GM12864 (cell line): ENCODE measurements at regions not wholly inside any gene's neighbourhood (a gene's known extent, or its start where the extent isn't known, plus 50 kb on each side); places are given as distances from the start of the nearest gene placed in this dataset.

Experiments
- DNase-seq: peaks from one replicate; pipeline ENCODE4 v3.0.0-alpha.2; 2011; ENCODE audit warnings: low read depth
- H3K4me3 ChIP-seq: 2 replicates; pipeline ENCODE4 v1.5.1; 2011; ENCODE audit warnings: mild to moderate bottlenecking, low read depth, low read length, control low read depth
- CTCF ChIP-seq: IDR thresholded peaks from 2 replicates; pipeline ENCODE4 v1.5.1; 2011; ENCODE audit warnings: low read depth, mild to moderate bottlenecking, moderate library complexity, low read length, control low read depth, inconsistent platforms; ENCODE audit errors: missing control alignments

GRCh38 chr4:180423712-180424057, 1819.5 kb upstream of the TENM3 start:
- no peak for TF ChIP-seq CTCF
- H3K4me3 ChIP-seq, result no peak overlapping the region
- no peak for DNase-seq

- no peak for DNase-seq
- H3K4me3 ChIP-seq, result no peak overlapping the region
- no peak for TF ChIP-seq CTCF
Measured at GRCh38 chr4:180426938-180427337, 1816.3 kb upstream of the TENM3 start.

GRCh38 chr4:180430283-180430682, 1812.9 kb upstream of the TENM3 start:
- H3K4me3 ChIP-seq, result no peak overlapping the region
- DNase-seq, result no peak
- TF ChIP-seq CTCF, result no peak

GRCh38 chr4:180434131-180434895, 1808.9 kb upstream of the TENM3 start:
- DNase-seq, result no peak
- H3K4me3 ChIP-seq, result no peak overlapping the region
- no peak for TF ChIP-seq CTCF

- H3K4me3 ChIP-seq, result no peak overlapping the region
- DNase-seq, result no peak
- TF ChIP-seq CTCF, result no peak
Measured at GRCh38 chr4:180436361-180436760, 1806.8 kb upstream of the TENM3 start.

DNA sequence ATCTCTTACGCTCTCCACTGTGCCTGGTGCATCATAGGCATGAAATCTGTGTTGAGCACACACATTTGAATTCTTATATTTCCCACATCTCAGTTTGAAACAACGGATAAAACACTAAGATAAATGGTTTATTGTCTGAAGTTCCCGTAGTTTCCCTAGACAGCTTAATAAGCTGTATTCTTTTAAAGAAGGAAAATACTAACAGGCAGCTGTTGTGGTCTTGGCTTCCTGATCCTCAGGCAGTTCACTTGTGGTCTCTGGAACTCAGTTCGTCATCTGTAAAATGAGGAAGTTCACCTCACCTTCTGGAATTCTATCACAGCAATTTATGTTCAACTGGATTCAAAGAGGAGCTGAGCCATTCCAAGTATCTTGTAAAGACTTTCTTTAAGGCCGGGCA, 1805.6 kb upstream of the TENM3 start:
- TF ChIP-seq CTCF, result no peak
- DNase-seq, result no peak
- H3K4me3 ChIP-seq, result no peak overlapping the region

GRCh38 chr4:180448306-180448705, 1794.9 kb upstream of the TENM3 start:
- DNase-seq, result no peak
- no peak for TF ChIP-seq CTCF
- H3K4me3 ChIP-seq, result no peak overlapping the region
